ENCODE measurements at regions not wholly inside any gene's neighbourhood (a gene's known extent, or its start where the extent isn't known, plus 50 kb on each side); places are given as distances from the start of the nearest gene placed in this dataset.

DNA sequence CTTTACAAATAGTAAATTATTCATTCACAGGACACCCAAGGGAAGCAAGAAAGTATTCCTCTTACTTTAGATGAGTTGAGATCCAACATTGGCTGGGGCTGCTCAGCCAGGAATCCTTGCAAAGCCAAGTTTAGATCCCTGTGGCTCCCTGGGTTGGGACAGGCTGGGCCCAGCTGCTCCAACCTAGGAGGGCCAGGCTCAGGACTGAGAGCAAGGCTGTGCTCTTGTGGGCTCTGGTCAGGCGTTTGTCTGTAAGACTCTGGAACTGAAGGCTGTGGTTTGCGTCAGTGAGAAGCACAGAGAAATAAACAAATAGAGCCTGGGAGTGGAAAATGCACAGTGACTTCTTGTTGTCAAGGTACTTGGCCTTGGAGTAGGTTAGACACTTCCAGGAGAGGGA is 53.2 kb upstream of the TMEM273 start:
- H2AK5ac ChIP-seq (ENCODE audit: low read depth, low read length), result no peak overlapping the region
- H2BK5ac ChIP-seq (ENCODE audit: low read depth, low read length, poor library complexity, severe bottlenecking), result no peak overlapping the region
- no peak overlapping the region for H2BK15ac ChIP-seq (ENCODE audit: low read depth, low read length)
- H3K36me3 ChIP-seq (ENCODE audit: control insufficient read depth, insufficient read depth, low read length), result no peaks in the 10 kb centered on the region
- no peaks in the 10 kb centered on the region for H3K79me1 ChIP-seq (ENCODE audit: low read depth in 1 of 2, low read length in 2 of 2)
- H4K91ac ChIP-seq (ENCODE audit: insufficient read depth, low read depth, low read length), result no peak overlapping the region
- no peak overlapping the region for H3K14ac ChIP-seq (replicated peaks; ENCODE audit: low read depth, low read length)
- no peak overlapping the region for H4K5ac ChIP-seq (ENCODE audit: low read depth, low read length)
- no peak for ATAC-seq (ENCODE audit: low read depth)
- TF ChIP-seq FOS (IDR thresholded peaks at IDR 0.05; ENCODE audit: low read depth, low read length), result no peak
- H3K56ac ChIP-seq (ENCODE audit: extremely low read depth, insufficient read depth, low read length), result no peak overlapping the region
- no peak overlapping the region for H3K4me3 ChIP-seq (ENCODE audit: insufficient read depth, low read depth, low read length)
- no peak overlapping the region for H2BK120ac ChIP-seq (ENCODE audit: low read depth, low read length)
- no peak overlapping the region for H2AFZ ChIP-seq (replicated peaks; ENCODE audit: low read length, poor library complexity)
- H4K8ac ChIP-seq (ENCODE audit: low read depth in 2 of 2, low read length in 2 of 2), result no peak overlapping the region
- intact Hi-C loops (cut with micrococcal nuclease), result no loop called here
- dilution Hi-C loops (cut with HindIII; ENCODE audit: low sequenced_read_pairs, unreplicated experiment), result no loop called here
- no peak overlapping the region for H2BK20ac ChIP-seq (ENCODE audit: low read depth, low read length)
- H3K4me1 ChIP-seq (ENCODE audit: control insufficient read depth, insufficient read depth, low read length), result no peaks in the 10 kb centered on the region
- H2AK9ac ChIP-seq (replicated peaks; ENCODE audit: low read depth, low read length, poor library complexity), result no peak overlapping the region
- H3K4me2 ChIP-seq (ENCODE audit: low read depth, low read length), result no peak overlapping the region
- H3K23ac ChIP-seq (ENCODE audit: low read depth, low read length), result no peak overlapping the region
- no peaks in the 10 kb centered on the region for H3K9me3 ChIP-seq (ENCODE audit: control insufficient read depth, insufficient read depth, low read length)
- WGBS, 2 experiments (ENCODE audit: extremely low coverage in 2 of 2, insufficient read length in 1 of 2), result 20% methylated on average over 2 of the region's 2 CpGs; no CpG with 5 or more reads in 1 of the 2 experiments
- ChIA-PET POLR2A (ENCODE audit: unreplicated experiment) (no interaction called here), CTCF (no interaction called here)
- no peak overlapping the region for H3K18ac ChIP-seq (ENCODE audit: low read depth, low read length)
- no peak overlapping the region for H3K4ac ChIP-seq (ENCODE audit: low read depth, low read length)
- no peak for DNase-seq
- BruUV-seq (replicated peaks), result no TSS peak
- peaks cover 22% of the 10 kb centered on the region for H3K27me3 ChIP-seq (ENCODE audit: control insufficient read depth, insufficient read depth, low read length)
- no peaks in the 10 kb centered on the region for H3K9me1 ChIP-seq (ENCODE audit: insufficient read depth, low read length)
- no peak overlapping the region for H3K9ac ChIP-seq (ENCODE audit: low read depth, low read length)
- no peaks in the 10 kb centered on the region for H4K20me1 ChIP-seq (ENCODE audit: insufficient read depth, low read length)
- in situ Hi-C loops (cut with MboI; ENCODE audit: low sequenced_read_pairs), result no loop called here
- H3K27ac ChIP-seq (ENCODE audit: insufficient read depth, low read length), result no peak overlapping the region
